ENCODE measurements at regions not wholly inside any gene's neighbourhood (a gene's known extent, or its start where the extent isn't known, plus 50 kb on each side); places are given as distances from the start of the nearest gene placed in this dataset.
A peak's percentile ranks its signal among the peaks of the same experiment; 100 is the strongest.

GRCh38 chr17:34414339-34414738 lies 51.3 kb upstream of the CCL1 start:
- Mint-ChIP-seq H3K9me3 (no peaks in the 10 kb centered on the region; a peak in 1 of 5 replicates), H3K4me3 (peak overlapping the region; percentile 14 to 28), H3K27ac (peak overlapping the region; percentile 33 to 65 (median 63); a peak in 4 of 7 replicates), H3K27me3 (ENCODE audit: low read depth) (peaks cover 63% of the 10 kb centered on the region), H3K36me3 (ENCODE audit: insufficient read depth in 1 of 3, low read depth in 3 of 3) (peaks cover 0 to 3% (median 0%) of the 10 kb centered on the region in 3 experiments; a peak in 1 of 7 replicates), H3K4me1 (peaks cover 50 to 55% of the 10 kb centered on the region in 2 experiments)
- TF ChIP-seq, protein P1, sequence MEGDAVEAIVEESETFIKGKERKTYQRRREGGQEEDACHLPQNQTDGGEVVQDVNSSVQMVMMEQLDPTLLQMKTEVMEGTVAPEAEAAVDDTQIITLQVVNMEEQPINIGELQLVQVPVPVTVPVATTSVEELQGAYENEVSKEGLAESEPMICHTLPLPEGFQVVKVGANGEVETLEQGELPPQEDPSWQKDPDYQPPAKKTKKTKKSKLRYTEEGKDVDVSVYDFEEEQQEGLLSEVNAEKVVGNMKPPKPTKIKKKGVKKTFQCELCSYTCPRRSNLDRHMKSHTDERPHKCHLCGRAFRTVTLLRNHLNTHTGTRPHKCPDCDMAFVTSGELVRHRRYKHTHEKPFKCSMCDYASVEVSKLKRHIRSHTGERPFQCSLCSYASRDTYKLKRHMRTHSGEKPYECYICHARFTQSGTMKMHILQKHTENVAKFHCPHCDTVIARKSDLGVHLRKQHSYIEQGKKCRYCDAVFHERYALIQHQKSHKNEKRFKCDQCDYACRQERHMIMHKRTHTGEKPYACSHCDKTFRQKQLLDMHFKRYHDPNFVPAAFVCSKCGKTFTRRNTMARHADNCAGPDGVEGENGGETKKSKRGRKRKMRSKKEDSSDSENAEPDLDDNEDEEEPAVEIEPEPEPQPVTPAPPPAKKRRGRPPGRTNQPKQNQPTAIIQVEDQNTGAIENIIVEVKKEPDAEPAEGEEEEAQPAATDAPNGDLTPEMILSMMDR (conservative IDR thresholded peaks at IDR 0.05), result no peak
- H4K8ac ChIP-seq (replicated peaks; ENCODE audit: insufficient read length, low read depth, low read length), result no peak overlapping the region
- no peak overlapping the region for H3K56ac ChIP-seq (ENCODE audit: insufficient read length, low read depth, low read length)
- H3K14ac ChIP-seq (ENCODE audit: insufficient read depth, low read length), result no peak overlapping the region
- no peak overlapping the region for H3K9ac ChIP-seq (ENCODE audit: extremely low read depth, insufficient read length, low read length)
- H3K23ac ChIP-seq (ENCODE audit: insufficient read length, low read depth, low read length), result no peak overlapping the region
- H2AFZ ChIP-seq (ENCODE audit: low read length), result no peak overlapping the region
- no peaks in the 10 kb centered on the region for H3K9me3 ChIP-seq (ENCODE audit: control insufficient read depth, low read depth, low read length)
- H3K27ac ChIP-seq (ENCODE audit: insufficient read length, low read depth, low read length), result no peak overlapping the region
- H3K4me2 ChIP-seq (ENCODE audit: insufficient read depth, insufficient read length, low read length), result peak overlapping the region; percentile 53
- no peak overlapping the region for H2BK20ac ChIP-seq (ENCODE audit: low read depth, low read length, poor library complexity, severe bottlenecking)
- DNase-seq, result peak; percentile 64
- H2BK120ac ChIP-seq (ENCODE audit: low read depth, low read length, poor library complexity, severe bottlenecking), result no peak overlapping the region
- no CpG with 5 or more reads among the region's 6 CpGs for WGBS (ENCODE audit: extremely low coverage, insufficient read length, low lambda C conversion rate)
- H4K91ac ChIP-seq (ENCODE audit: insufficient read length, low read depth, low read length), result no peak overlapping the region
- H4K5ac ChIP-seq (ENCODE audit: insufficient read length, low read depth, low read length), result no peak overlapping the region
- H3K79me2 ChIP-seq (ENCODE audit: insufficient read depth, low read length), result no peaks in the 10 kb centered on the region
- H2BK12ac ChIP-seq (ENCODE audit: insufficient read length, low read depth, low read length), result no peak overlapping the region
- no peaks in the 10 kb centered on the region for H3K79me1 ChIP-seq (ENCODE audit: insufficient read depth, low read depth, low read length, poor library complexity, severe bottlenecking)
- peaks cover 5% of the 10 kb centered on the region for H3K23me2 ChIP-seq (ENCODE audit: insufficient read length, low read depth, low read length, poor library complexity, severe bottlenecking)
- no peak overlapping the region for H3K4ac ChIP-seq (ENCODE audit: low read depth, low read length)
- peaks cover 10% of the 10 kb centered on the region; the same call in 1 of the 2 replicates for H3K4me1 ChIP-seq (ENCODE audit: insufficient read depth, low read length)
- no peak overlapping the region for H2BK15ac ChIP-seq (ENCODE audit: low read depth, low read length)
- H2BK5ac ChIP-seq (ENCODE audit: insufficient read length, low read length), result no peak overlapping the region
- peak overlapping the region; percentile 29 for H3K18ac ChIP-seq (ENCODE audit: insufficient read length, low read depth, low read length)
- H2AK5ac ChIP-seq (ENCODE audit: insufficient read length, low read length), result no peak overlapping the region
- H4K20me1 ChIP-seq (ENCODE audit: control insufficient read depth, insufficient read depth, insufficient read length), result no peaks in the 10 kb centered on the region
- no peak overlapping the region for H3T11ph ChIP-seq (ENCODE audit: low read length)
- peaks cover 2% of the 10 kb centered on the region; the same call in 1 of the 2 replicates for H3K27me3 ChIP-seq (ENCODE audit: insufficient read depth, low read length)
